ENCODE measurements at regions not wholly inside any gene's neighbourhood (a gene's known extent, or its start where the extent isn't known, plus 50 kb on each side); places are given as distances from the start of the nearest gene placed in this dataset.

- BruUV-seq (replicated peaks): no TSS peak
- Histone ChIP-seq H3K27me3 (ENCODE audit: control insufficient read depth, insufficient read depth, low read length) (no peaks in the 10 kb centered on the region), H2AFZ (replicated peaks; ENCODE audit: low read length, poor library complexity) (no peak overlapping the region), H2BK20ac (ENCODE audit: low read depth, low read length) (no peak overlapping the region), H3K79me1 (ENCODE audit: low read depth in 1 of 2, low read length in 2 of 2) (no peaks in the 10 kb centered on the region), H3K56ac (ENCODE audit: extremely low read depth, insufficient read depth, low read length) (no peak overlapping the region), H3K27ac (ENCODE audit: insufficient read depth, low read length) (no peak overlapping the region), H2AK9ac (replicated peaks; ENCODE audit: low read depth, low read length, poor library complexity) (no peak overlapping the region), H3K14ac (replicated peaks; ENCODE audit: low read depth, low read length) (no peak overlapping the region), H3K36me3 (ENCODE audit: control insufficient read depth, insufficient read depth, low read length) (no peaks in the 10 kb centered on the region), H2BK15ac (ENCODE audit: low read depth, low read length) (no peak overlapping the region), H2BK120ac (ENCODE audit: low read depth, low read length) (no peak overlapping the region), H3K18ac (ENCODE audit: low read depth, low read length) (no peak overlapping the region), H2BK5ac (ENCODE audit: low read depth, low read length, poor library complexity, severe bottlenecking) (no peak overlapping the region), H4K5ac (ENCODE audit: low read depth, low read length) (no peak overlapping the region), H3K9ac (ENCODE audit: low read depth, low read length) (no peak overlapping the region), H3K4me3 (ENCODE audit: insufficient read depth, low read depth, low read length) (no peak overlapping the region), H2AK5ac (ENCODE audit: low read depth, low read length) (no peak overlapping the region), H3K4me2 (ENCODE audit: low read depth, low read length) (no peak overlapping the region), H3K9me1 (ENCODE audit: insufficient read depth, low read length) (no peaks in the 10 kb centered on the region), H3K4ac (ENCODE audit: low read depth, low read length) (no peak overlapping the region), H3K4me1 (ENCODE audit: control insufficient read depth, insufficient read depth, low read length) (no peaks in the 10 kb centered on the region), H4K91ac (ENCODE audit: insufficient read depth, low read depth, low read length) (no peak overlapping the region), H3K23ac (ENCODE audit: low read depth, low read length) (no peak overlapping the region), H4K8ac (ENCODE audit: low read depth in 2 of 2, low read length in 2 of 2) (no peak overlapping the region), H4K20me1 (ENCODE audit: insufficient read depth, low read length) (no peaks in the 10 kb centered on the region), H3K9me3 (ENCODE audit: control insufficient read depth, insufficient read depth, low read length) (peaks cover 16% of the 10 kb centered on the region)
- DNase-seq (no peak), ATAC-seq (ENCODE audit: low read depth) (no peak)
- in situ Hi-C loops (cut with MboI; ENCODE audit: low sequenced_read_pairs): no loop called here
- WGBS, 2 experiments (ENCODE audit: extremely low coverage in 2 of 2, insufficient read length in 1 of 2): 54% methylated on average over 2 of the region's 5 CpGs; no CpG with 5 or more reads in 1 of the 2 experiments
- ChIA-PET CTCF (no interaction called here), POLR2A (ENCODE audit: unreplicated experiment) (no interaction called here)
- intact Hi-C loops (cut with micrococcal nuclease): no loop called here
- dilution Hi-C loops (cut with HindIII; ENCODE audit: low sequenced_read_pairs, unreplicated experiment): no loop called here
- TF ChIP-seq MAFK (IDR thresholded peaks at IDR 0.05; ENCODE audit: low read depth, low read length): no peak
- no peak for TF ChIP-seq MXI1 (IDR thresholded peaks at IDR 0.05; ENCODE audit: borderline replicate concordance, low read depth, low read length)
- no peak for TF ChIP-seq CHD1 (IDR thresholded peaks at IDR 0.05; ENCODE audit: low read depth, low read length)
- TF ChIP-seq FOS (IDR thresholded peaks at IDR 0.05; ENCODE audit: low read depth, low read length): no peak
- no peak for TF ChIP-seq USF2 (IDR thresholded peaks at IDR 0.05; ENCODE audit: low read depth, low read length)
- TF ChIP-seq ELK1 (IDR thresholded peaks at IDR 0.05; ENCODE audit: borderline replicate concordance, low read depth, low read length): no peak
These were observed 133.8 kb downstream of the ZNF737 start for GRCh38 chr19:20431826-20432225.
